Left lung (tissue), 4 donors: ENCODE measurements at regions not wholly inside any gene's neighbourhood (a gene's known extent, or its start where the extent isn't known, plus 50 kb on each side); places are given as distances from the start of the nearest gene placed in this dataset.

Experiments used
- ATAC-seq: fragments of 200-7000 bp; cut with Tn5 transposase; one replicate; pipeline ENCODE4 v1.9.1; 2020; ENCODE audit warnings: moderate library complexity
- DNase-seq, 4 donors: peaks; one replicate each; pipeline ENCODE4 v3.0.0-alpha.2; 2013 to 2020
- H3K27ac ChIP-seq, 2 donors: fragments of 200-600 bp; sonication (generic) in 1 of 2; one replicate each; pipeline versions ENCODE4 v1.5.0 to v1.8.0; 2020 to 2021
- H3K27me3 ChIP-seq, 2 donors: fragments of 200-600 bp; sonication (generic) in 1 of 2; one replicate each; pipeline versions ENCODE4 v1.5.0 to v1.8.0; 2020 to 2021
- H3K36me3 ChIP-seq, 2 donors: fragments of 200-600 bp; sonication (generic) in 1 of 2; one replicate each; pipeline versions ENCODE4 v1.5.0 to v1.8.0; 2020 to 2021
- H3K4me1 ChIP-seq, 2 donors: fragments of 200-600 bp; one replicate each; pipeline ENCODE4 v1.8.0; 2021
- H3K4me3 ChIP-seq, 2 donors: fragments of 200-600 bp; sonication (generic) in 1 of 2; one replicate each; pipeline versions ENCODE4 v1.5.0 to v1.8.0; 2020 to 2021; ENCODE audit warnings: mild to moderate bottlenecking in 1 of 2
- H3K9me3 ChIP-seq, 2 donors: fragments of 200-600 bp; sonication (generic) in 1 of 2; one replicate each; pipeline versions ENCODE4 v1.5.0 to v1.8.0; 2020 to 2021
- CTCF ChIP-seq, 2 donors: fragments of 200-600 bp; sonication (generic) in 1 of 2; IDR thresholded peaks; one replicate each; pipeline versions ENCODE4 v1.5.0 to v1.8.0; 2021; ENCODE audit warnings: antibody characterized with exemption in 2 of 2
- intact Hi-C, 2 donors: fragments of 100-400 bp; cut with DNase I; formaldehyde crosslinking; loops; one replicate each; pipeline versions ENCODE4 v1.11.2 to v1.14.2; 2022
- donor health status: DM: no; HTN: yes; CAD: no.
- donor health status: DM: no; HTN: no; CAD: no.

- TF ChIP-seq CTCF (IDR thresholded peaks at IDR 0.05): no peak
- intact Hi-C loops: no loop called here
- Histone ChIP-seq H3K9me3 (no peaks in the 10 kb centered on the region), H3K4me3 (no peak overlapping the region), H3K36me3 (no peaks in the 10 kb centered on the region), H3K4me1 (no peaks in the 10 kb centered on the region), H3K27ac (no peak overlapping the region), H3K27me3 (no peaks in the 10 kb centered on the region)
- DNase-seq (no peak), ATAC-seq (no peak)
These were observed 818.7 kb downstream of the PCDH7 start for GRCh38 chr4:31538877-31539276.

GRCh38 chr4:31539284-31540069 lies 819.3 kb downstream of the PCDH7 start:
- intact Hi-C loops: no loop called here
- Histone ChIP-seq H3K36me3 (no peaks in the 10 kb centered on the region), H3K27me3 (no peaks in the 10 kb centered on the region), H3K4me3 (no peak overlapping the region), H3K27ac (no peak overlapping the region), H3K9me3 (no peaks in the 10 kb centered on the region), H3K4me1 (no peaks in the 10 kb centered on the region)
- ATAC-seq (no peak), DNase-seq (no peak)
- TF ChIP-seq CTCF (IDR thresholded peaks at IDR 0.05): no peak

GRCh38 chr4:31545330-31545729 lies 825.2 kb downstream of the PCDH7 start:
- Histone ChIP-seq H3K9me3 (no peaks in the 10 kb centered on the region), H3K27me3 (no peaks in the 10 kb centered on the region), H3K4me3 (no peak overlapping the region), H3K36me3 (no peaks in the 10 kb centered on the region), H3K27ac (no peak overlapping the region), H3K4me1 (no peaks in the 10 kb centered on the region)
- ATAC-seq: no peak
- intact Hi-C loops: no loop called here
- DNase-seq: no peak
- TF ChIP-seq CTCF (IDR thresholded peaks at IDR 0.05): no peak

- Histone ChIP-seq H3K36me3 (no peaks in the 10 kb centered on the region), H3K4me1 (no peaks in the 10 kb centered on the region), H3K27ac (no peak overlapping the region), H3K4me3 (no peak overlapping the region), H3K9me3 (no peaks in the 10 kb centered on the region), H3K27me3 (no peaks in the 10 kb centered on the region)
- intact Hi-C loops: no loop called here
- no peak for TF ChIP-seq CTCF (IDR thresholded peaks at IDR 0.05)
- DNase-seq (no peak), ATAC-seq (no peak)
These were observed 825.6 kb downstream of the PCDH7 start for GRCh38 chr4:31545755-31546154.

GRCh38 chr4:31548021-31548420 lies 827.9 kb downstream of the PCDH7 start:
- DNase-seq (peak in 1 of 4 donors; percentile 1), ATAC-seq (no peak)
- TF ChIP-seq CTCF (IDR thresholded peaks at IDR 0.05): no peak
- H3K4me3 ChIP-seq: no peak overlapping the region
- H3K4me1 ChIP-seq: no peaks in the 10 kb centered on the region
- no peaks in the 10 kb centered on the region for H3K36me3 ChIP-seq
- no peak overlapping the region for H3K27ac ChIP-seq
- intact Hi-C loops: no loop called here
- H3K27me3 ChIP-seq: no peaks in the 10 kb centered on the region
- no peaks in the 10 kb centered on the region for H3K9me3 ChIP-seq
